ENCODE measurements at regions not wholly inside any gene's neighbourhood (a gene's known extent, or its start where the extent isn't known, plus 50 kb on each side); places are given as distances from the start of the nearest gene placed in this dataset.

- TF ChIP-seq CTCF (IDR thresholded peaks at IDR 0.05) (no peak), POLR2AphosphoS5 (IDR thresholded peaks at IDR 0.05) (no peak), EP300 (IDR thresholded peaks at IDR 0.05) (no peak), POLR2A (IDR thresholded peaks at IDR 0.05) (no peak)
Observed at GRCh38 chr3:86867982-86868381, 123.0 kb downstream of the VGLL3 start.
